ENCODE measurements at regions not wholly inside any gene's neighbourhood (a gene's known extent, or its start where the extent isn't known, plus 50 kb on each side); places are given as distances from the start of the nearest gene placed in this dataset.

DNA sequence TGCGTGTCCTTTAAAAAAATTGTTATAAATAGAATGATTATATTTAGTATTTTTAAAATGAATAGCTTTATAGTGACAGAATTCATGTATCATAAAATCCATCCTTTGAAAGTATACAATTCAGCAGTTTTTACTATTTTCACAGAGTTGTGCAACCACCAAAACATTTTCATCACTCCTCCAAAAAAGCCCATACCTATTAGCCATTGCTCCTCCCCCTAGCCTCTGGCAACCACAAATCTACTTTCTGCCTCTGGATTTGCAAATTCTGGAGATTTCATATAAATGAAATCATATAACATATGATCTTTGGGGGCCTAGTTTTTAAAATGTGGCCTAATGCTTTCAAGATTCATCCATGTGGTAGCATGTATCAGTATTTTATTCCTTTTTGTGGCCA lies 117.9 kb upstream of the MED13L start:
- TF ChIP-seq, protein P1, sequence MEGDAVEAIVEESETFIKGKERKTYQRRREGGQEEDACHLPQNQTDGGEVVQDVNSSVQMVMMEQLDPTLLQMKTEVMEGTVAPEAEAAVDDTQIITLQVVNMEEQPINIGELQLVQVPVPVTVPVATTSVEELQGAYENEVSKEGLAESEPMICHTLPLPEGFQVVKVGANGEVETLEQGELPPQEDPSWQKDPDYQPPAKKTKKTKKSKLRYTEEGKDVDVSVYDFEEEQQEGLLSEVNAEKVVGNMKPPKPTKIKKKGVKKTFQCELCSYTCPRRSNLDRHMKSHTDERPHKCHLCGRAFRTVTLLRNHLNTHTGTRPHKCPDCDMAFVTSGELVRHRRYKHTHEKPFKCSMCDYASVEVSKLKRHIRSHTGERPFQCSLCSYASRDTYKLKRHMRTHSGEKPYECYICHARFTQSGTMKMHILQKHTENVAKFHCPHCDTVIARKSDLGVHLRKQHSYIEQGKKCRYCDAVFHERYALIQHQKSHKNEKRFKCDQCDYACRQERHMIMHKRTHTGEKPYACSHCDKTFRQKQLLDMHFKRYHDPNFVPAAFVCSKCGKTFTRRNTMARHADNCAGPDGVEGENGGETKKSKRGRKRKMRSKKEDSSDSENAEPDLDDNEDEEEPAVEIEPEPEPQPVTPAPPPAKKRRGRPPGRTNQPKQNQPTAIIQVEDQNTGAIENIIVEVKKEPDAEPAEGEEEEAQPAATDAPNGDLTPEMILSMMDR (IDR thresholded peaks at IDR 0.05), result no peak
- TF ChIP-seq POLR2A (IDR thresholded peaks at IDR 0.05), result no peak

Measured in lower leg skin (tissue), 3 donors.